ENCODE measurements at regions not wholly inside any gene's neighbourhood (a gene's known extent, or its start where the extent isn't known, plus 50 kb on each side); places are given as distances from the start of the nearest gene placed in this dataset.

- DNase-seq, result no peak
Observed at GRCh38 chr1:68331117-68331865, 99.0 kb upstream of the WLS start.

DNA sequence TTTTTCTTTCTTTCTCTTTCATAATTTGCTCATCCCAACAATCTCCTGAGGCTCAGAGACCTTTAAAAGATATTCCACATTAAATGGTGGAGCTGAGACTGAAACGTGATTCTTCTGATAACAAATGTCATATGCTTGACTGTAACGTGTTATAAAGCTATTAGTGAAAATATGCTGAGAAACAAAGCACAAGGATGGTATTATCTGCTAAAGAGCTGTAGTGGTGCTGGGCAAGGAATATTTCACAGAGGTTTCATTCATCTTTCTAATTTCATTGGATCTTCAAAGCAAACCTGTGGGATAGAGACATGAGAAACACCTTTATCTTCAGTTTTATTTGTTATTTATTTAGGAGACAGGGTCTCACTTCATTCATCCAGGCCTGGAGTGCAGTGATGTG, 98.1 kb upstream of the WLS start:
- DNase-seq, result no peak

- no peak for DNase-seq
Observed at GRCh38 chr1:68329096-68329835, 96.9 kb upstream of the WLS start.

DNA sequence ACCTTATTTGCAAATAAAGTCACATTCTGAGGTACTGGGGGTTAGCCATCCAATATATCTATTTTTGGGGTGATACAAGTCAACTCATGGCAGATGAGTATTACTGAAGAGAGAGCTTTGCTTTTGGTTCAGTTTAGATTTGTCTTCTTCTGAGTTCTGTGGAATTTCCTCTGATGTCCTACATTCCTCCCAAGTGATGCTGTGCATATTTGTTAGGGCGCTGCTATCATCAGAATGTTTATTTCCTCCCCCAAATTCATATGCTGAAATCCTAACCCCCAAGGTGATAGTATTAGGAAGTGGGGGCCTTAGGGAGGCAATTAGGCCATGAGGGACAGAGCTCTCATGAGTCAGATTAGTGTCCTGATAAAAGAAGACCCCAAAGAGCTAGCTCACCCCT, 96.2 kb upstream of the WLS start:
- no peak for DNase-seq

DNA sequence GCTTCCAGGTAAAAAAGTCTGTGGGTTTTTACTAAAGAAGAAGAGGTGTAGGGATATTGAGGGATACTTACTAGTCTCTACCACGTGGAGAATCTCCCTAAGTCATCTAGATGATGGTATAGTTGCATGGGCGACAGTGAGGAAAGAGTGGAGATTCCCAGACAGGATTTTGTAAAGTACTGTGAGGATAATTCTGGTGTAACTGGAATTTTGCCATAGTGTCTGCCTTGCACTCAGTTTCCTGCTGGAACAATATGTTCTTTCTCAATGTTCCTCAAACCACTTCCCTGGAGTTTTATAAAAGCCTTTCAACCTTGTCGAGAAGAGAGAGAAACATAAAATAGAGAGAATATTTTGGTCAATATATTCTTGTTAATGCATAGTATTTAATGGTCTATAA, 95.1 kb upstream of the WLS start:
- no peak for DNase-seq

DNA sequence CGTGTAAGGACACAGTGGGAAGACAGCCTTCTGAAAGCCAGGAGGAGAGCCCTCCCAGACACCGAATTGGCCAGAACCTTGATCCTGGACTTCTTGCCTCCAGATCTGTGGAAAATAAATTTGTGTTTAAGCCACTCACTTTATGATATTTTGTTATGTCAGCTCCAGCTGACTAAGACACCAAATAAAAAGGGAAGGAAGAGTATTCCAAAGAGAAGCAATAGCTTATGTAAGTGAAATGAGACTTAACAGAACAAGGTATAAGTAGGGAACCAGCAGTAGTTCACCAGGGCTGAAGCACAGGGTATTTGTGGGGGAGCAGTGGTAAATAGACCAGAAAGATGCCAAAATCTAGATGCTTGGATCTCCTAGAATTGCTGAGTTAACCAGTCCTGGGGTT, 94.2 kb upstream of the WLS start:
- no peak for DNase-seq

DNA sequence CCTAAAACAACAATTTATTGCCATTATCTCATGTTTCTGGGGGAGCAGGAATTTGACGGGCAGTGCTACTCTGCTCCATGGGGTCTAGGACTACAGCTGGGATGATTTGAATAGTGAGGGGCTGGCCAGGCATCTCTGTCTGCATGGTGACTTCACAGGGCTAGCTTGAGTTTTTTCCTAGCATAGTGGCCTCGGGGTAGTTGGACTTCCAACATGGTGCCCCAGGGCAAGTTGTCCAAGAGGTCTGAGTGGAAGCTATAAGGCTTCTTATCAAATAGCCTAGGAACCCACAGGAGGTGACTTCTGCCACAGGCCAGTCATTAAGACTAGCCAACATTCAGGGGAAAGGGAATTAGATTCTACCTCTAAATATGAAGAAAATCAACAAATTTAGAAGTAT, 92.0 kb upstream of the WLS start:
- DNase-seq, result no peak

DNA sequence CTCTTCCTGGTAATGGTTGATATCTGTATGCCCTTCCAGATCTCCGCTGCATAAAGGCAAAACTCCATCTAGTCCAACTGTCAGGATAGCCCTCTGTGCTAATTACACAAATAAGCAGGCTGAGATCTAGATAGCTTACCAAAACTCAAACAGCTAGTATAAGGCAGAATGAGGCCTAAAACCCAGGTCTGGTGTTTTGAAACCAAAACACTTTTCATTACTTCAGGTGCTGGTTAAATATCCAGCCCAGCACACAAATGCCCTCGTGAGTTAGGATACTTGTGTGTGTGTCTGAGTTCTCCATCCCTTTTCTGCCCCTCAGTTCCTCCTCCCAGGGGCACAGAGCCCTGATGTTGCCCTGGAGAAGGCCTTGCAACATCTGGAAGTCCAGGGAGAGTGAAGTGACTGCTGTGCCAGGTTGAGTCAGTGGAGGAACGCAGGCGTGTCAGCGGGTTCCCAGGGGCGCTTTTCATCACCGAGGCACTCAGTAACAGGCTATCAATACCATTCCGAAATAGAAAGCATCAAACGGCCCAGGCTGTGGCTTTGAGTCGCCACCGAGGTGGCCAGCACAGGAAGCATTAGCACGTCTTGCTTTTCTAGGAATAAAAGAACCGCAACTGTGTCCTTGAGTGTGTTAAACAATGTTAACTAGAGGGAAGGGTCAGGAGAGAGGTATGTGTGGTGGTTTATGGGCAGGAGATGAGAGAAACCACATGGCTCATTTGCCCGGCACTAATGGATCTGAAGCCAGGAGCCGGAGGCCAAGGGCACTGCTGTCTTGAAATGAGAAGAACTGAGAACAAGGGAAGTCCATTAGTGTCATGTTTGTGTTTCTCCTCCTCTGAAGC, 90.7 kb upstream of the WLS start:
- DNase-seq, result no peak

DNA sequence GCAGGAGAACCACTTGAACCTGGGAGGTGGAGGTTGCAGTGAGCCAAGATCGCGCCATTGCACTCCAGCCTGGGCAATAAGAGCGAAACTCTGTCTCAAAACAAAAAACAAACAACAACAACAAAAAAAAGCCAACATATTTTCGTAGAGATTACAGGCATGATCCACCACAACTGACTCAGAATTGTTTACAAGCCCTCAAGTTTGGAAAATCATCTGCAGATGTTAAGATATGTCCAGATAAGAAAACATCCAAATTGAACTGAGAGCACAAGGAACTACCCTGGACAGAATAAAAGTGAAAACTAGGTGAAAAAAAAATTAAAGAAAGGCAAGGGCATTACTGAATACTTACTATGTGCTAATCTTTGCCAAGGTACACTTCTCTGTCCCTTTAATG, 89.8 kb upstream of the WLS start:
- no peak for DNase-seq

DNA sequence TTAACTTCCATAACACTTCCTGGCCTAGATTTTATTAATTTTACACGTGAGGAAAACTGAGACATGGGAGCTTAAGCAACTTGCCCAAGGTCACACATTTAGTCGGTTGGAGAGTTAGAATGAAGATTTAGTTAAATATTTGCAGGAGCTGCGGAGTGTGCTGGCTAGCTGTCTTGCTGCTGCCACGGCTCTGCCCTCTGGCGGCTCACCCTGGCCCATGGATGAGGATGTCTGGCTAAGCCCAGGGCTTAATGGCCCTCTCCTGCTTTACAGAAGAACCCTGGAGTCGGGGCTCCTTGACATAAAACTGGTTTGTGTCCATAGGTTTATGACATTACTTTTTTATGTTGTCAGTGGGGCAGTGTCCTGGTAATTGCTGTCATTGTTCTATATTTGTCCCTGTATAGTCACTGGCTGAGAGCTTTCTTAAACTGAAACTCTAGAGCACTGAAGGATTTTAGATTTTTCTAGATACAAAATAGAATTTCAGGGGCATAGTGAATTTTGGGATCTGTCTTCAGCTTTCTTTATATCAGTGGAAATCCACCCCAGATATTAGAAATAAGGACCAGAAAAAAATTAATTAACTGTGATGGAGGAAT, 88.9 kb upstream of the WLS start:
- no peak for DNase-seq

GRCh38 chr1:68320349-68320748, 88.0 kb upstream of the WLS start:
- DNase-seq, result no peak

DNA sequence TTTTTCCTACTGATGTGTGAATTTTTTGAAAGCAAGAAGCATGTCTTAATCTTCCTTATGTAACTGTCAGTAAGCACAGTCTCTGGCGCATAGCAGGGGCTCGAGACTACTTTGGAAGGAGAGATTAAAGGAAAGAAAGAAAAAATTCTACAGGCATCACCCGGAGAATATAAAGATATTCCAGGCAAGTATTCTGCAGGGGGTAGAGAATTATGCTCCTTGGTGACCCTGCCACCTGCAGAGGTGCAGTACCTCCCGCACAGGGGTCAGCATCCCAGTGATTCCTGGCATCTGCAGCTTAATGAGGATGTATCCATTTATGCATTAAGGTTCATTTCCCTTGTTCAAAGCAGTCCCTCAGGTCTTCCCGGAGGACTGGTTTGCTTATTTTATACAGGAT, 87.6 kb upstream of the WLS start:
- DNase-seq, result no peak

DNA sequence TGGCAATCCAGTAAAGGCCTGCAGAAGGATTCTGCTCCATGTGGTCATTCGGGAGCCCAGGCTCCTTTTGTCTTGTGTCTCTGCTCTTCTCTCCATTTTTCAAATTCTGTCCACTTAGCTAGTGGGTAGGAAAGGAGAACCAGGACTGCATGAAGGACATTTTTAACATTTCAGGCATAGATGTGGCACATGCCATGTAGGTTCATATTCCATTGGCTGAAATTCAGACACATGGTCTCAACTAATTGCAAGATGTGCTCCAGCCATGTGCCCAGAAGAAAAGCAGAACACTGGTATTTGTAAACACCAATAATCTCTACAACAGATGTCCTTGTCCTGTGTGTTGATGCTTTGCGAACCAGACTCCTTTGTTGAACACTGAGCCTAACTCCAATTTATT, 85.2 kb upstream of the WLS start:
- no peak for DNase-seq

DNA sequence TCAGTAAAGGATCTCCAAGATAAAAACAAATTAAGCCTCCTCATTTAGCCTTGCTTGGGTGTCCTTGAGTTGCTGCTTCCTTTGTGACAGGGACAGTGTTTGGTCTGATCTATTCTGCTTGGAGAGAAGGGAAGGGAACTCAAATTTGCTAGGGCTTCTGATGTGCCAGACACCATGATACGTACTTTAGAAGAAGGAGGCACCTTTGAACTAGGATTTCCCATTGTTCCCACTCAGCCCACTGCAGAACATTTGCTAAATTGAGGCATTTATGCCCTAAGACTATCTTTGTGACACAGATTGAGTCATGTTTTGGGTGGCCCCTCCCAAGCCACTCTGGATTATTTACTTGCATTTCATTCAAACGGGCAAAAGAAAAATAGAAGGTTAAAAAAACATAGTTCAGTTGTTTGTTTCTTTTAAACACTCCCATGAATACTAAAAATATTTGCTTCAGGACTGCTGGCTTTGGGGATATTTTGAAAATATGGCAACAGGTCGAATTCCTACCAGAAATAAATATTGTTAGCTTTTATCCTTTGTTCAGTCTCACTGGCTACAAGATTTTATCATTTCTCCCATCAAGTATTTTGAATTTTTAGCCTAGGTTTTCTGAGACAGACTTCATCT, 81.9 kb upstream of the WLS start:
- DNase-seq, result no peak

GRCh38 chr1:68313735-68314134, 81.4 kb upstream of the WLS start:
- DNase-seq, result no peak

- no peak for DNase-seq
Observed at GRCh38 chr1:68308034-68308433, 75.7 kb upstream of the WLS start.

DNA sequence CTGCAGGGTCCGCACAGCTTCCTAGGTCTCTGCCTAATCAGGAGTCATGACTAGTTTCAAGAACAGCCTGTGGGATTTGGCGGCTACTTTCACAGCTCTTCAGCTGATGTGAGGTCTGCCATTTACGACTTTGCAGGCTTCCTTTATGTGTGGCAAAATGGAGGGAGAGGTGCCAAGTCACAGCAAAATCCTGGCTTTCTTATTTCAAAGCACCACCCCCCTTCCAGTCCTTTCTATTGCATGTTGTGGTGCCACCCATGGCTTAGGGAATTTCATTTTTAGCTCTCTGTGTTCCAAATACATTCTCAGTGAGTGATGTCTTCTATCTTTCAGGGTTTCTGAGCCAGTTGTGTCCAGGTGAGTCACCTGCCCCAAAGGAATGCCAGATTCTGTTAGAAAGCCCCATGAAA, 75.1 kb upstream of the WLS start:
- DNase-seq, result no peak

- DNase-seq, result no peak
Observed at GRCh38 chr1:68301471-68302001, 69.2 kb upstream of the WLS start.

DNA sequence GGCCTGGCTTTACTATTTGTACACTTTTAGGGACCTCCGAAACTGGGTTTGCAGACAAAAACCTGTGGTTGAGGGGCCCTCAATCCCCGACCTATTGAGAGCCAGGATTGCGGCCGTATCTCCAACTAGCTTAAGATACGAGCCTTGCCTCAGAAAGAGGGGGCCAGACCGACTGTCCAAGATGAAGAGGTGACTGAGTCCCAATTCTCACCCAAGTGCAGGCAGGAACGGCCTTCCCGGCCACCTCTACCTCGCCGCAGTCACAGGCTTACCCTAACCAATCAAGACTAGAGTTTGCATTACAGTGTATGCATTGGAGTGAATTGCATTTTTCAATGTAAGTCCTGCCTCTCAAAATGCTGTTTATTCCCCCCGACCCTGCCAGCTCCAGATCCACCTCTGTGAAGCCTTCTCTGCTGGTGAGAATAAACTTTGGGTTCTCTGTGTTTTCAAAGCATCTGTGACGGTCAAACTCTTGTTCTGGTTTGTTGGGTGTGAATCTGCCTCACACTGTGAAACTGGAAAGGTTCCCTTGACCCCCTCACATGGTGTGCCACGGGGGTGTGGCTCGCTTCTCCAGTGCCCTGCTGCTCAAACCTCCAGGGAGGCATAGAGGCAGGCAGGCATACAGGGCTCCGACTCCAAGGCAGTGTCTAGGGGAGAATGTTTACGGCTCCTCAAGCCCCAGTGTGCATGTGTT, 62.2 kb upstream of the WLS start:
- DNase-seq, result no peak

GRCh38 chr1:68293609-68294366, 61.5 kb upstream of the WLS start:
- DNase-seq, result no peak

- no peak for DNase-seq
Observed at GRCh38 chr1:68293122-68293521, 60.8 kb upstream of the WLS start.

All from CD4-positive, alpha-beta T cell treated with Interleukin-1 beta for 1 hour (primary cell).